ENCODE measurements at regions not wholly inside any gene's neighbourhood (a gene's known extent, or its start where the extent isn't known, plus 50 kb on each side); places are given as distances from the start of the nearest gene placed in this dataset.
"Not testable (repeated sequence)": the region's sequence is repeated elsewhere in the genome, so short reads cannot be mapped to it uniquely, and the experiment has no call there.

DNA sequence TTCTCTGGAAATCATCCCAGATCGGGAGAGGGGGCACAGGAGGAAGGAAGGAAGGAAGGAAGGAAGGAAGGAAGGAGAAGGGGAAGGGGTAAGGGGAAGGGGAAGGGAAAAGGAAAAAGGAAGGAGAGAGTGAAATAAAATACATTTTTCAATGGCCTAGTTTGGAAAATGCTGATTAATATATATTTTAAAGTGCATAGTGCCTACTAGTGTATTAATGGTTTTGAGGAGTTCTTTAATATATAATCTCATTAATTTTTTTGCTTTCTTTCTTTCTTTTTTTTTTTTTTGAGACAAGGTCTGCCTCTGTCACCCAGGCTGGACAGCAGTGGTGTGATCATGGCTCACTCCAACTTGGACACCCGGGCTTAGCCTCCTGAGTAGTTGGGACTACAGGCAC lies 107.8 kb upstream of the FOLH1 start:
- no peak for DNase-seq (ENCODE audit: low spot score)

DNA sequence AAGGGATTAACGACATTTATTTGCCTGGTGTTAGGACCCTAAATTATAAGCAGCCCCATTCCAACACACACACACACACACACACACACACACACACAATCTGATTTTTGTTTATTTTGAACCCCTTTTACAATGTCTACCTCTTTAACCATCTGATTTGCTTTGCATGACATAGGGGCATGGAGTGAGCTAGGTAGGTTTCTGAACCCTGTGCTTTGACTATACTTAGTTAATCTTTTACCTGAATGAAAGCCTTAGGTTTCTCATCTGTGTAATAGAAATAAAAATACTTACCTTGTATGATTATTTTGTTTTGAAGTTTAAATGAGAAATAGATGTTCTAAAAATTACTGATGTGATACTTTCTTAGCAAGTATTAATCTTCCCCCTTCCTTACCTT lies 94.7 kb upstream of the FOLH1 start:
- no peak for DNase-seq (ENCODE audit: low spot score)

DNA sequence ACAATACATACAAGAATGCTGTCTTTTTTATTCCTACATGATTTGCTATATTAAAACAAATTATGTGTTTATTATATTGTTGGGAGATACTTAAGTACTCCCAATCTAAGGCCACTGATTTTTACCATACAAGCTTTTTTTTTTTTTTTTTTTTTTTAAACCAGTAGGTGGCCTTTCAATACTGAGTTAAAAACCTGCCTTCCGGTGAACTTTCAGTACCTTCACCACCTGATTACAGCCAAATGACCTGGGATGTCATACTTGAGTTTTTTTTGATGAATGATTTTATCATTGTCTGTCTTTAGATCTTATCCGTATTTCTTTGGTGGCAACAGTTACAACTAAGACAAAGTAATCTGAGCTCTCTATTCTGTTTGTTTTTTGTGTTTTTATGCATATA lies 94.0 kb upstream of the FOLH1 start:
- no peak for DNase-seq (ENCODE audit: low spot score)

DNA sequence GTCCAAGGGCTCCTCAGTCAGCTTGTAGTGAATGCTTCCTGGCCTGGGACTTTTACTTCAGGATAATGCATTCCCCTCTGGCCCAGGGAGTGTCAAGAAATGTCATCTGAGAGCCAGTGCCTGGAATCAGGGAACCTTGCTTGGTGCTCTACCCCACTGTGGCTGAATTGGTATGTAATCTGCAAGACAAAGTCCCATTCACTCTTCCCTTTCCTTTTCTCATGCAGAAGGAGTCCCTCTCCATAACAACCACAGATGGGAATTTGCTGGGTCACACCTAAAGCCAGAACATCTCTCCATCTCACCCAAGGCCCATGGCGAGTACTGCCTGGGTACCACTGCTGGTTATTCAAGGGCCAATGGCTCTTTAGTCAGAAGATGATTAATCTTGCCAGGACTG lies 89.6 kb upstream of the FOLH1 start:
- DNase-seq (ENCODE audit: low spot score): not testable (repeated sequence)

DNA sequence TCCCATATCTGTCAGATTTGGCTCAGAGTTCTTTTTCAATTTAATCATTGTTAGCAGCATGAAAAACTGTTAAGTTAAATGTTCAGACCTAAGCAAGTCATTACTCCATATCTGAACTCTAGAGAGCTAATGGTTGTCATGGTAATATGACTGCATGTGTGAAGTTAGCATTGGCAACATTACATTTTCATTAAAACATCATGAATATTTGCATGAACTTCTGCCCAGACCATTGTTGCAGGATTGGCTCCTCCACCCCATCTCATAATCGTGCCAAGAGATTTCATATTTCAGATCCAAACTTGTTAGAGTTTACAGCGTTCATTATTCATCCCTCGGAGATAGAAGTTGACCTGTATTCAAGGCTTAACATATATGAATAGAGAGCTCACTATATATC lies 75.5 kb upstream of the FOLH1 start:
- DNase-seq (ENCODE audit: low spot score): not testable (repeated sequence)

DNA sequence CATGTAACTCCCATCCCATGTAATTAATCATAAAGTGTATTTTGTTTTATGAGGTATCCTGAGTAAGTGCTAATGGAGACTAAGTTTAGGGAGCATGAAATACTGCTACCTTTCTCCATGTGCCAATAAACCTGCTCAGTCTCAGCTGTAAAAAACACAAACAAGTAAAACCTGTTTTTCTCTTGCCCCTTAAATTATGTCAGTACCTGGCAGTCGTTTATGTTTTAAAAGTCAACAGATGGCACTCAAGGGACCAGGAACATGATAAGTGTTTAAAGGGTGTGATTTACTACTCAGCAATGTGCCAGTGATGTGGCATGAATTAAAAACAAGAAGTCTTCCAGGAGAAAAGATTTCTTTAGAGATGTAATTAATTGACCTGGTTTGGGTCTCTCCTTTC lies 74.9 kb upstream of the FOLH1 start:
- DNase-seq (ENCODE audit: low spot score): not testable (repeated sequence)

DNA sequence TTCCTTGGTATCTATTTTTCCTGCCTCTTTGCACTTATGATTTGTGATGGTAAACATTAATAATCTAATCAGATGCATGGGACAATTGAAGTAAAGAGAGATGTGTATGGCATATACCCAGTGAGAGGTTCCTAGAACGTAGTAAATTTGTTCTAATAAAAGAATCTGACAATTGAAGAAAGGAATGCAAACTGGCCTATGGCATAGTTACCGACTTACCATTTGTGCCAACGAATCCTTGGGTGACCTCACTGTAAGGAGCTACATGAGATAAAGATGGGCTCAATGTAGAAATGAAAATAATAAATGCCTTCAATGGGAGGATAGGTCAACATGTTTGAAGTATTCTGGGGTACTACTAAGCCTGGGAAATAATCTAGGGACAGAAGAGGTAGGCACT lies 73.7 kb upstream of the FOLH1 start:
- not testable (repeated sequence) for DNase-seq (ENCODE audit: low spot score)

DNA sequence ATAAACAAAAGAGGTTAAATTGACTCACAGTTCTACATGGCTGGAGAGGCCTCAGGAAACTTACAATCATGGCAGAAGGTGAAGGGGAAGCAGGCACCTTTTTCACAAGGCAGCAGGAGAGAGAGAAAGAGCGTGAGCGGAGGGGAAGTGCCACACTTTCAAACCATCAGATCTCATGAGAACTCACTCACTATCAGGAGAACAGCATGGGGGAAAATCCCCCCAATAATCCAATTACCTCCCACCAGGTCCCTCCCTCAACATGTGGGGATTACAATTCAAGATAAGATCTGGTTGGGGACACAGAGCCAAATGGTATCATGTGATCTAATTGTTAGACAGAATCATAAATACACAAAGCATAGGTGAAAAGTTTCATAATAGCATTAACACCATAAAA lies 69.5 kb upstream of the FOLH1 start:
- DNase-seq (ENCODE audit: low spot score): not testable (repeated sequence)
